ENCODE measurements at regions not wholly inside any gene's neighbourhood (a gene's known extent, or its start where the extent isn't known, plus 50 kb on each side); places are given as distances from the start of the nearest gene placed in this dataset.

DNA sequence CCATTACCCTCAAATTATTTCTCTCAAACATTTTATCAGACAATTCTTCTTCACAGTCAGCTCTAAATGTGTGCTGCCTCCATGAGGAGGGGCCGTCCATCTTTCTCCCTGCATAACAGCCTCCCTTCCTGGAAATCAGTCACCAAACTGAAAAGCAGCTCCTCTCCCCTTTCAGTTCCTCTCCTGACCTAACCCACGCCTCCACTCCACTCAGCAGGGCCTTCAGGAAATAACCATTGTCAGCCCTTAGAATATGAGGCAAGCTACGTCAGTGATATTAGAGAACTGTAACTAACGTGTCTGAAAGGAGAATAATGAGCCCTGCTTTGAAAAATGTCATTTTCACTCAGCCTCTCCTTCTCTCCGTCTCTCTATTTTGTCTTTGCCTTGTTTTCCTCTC lies 116.2 kb downstream of the OLFM4 start:
- no peak for DNase-seq (ENCODE audit: low spot score)

DNA sequence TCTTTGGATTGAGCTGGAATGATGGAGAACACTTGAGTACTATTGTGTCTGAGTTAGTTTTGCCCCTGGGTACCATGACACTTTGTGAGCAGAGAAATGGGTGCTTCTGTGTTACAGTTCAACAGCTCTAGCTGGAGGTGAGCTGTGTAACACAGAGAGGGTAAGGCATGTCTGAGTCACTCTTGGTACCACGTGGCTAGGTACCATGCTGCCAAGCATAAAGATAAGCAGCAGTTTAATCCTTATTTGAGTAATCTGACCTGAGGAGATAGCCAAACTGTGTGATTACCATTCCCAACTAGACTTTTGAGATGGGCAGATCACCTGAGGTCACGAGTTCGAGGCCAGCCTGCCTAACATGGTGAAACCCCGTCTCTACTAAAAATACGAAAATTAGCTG lies 122.0 kb downstream of the OLFM4 start:
- DNase-seq (ENCODE audit: low spot score) = no peak

DNA sequence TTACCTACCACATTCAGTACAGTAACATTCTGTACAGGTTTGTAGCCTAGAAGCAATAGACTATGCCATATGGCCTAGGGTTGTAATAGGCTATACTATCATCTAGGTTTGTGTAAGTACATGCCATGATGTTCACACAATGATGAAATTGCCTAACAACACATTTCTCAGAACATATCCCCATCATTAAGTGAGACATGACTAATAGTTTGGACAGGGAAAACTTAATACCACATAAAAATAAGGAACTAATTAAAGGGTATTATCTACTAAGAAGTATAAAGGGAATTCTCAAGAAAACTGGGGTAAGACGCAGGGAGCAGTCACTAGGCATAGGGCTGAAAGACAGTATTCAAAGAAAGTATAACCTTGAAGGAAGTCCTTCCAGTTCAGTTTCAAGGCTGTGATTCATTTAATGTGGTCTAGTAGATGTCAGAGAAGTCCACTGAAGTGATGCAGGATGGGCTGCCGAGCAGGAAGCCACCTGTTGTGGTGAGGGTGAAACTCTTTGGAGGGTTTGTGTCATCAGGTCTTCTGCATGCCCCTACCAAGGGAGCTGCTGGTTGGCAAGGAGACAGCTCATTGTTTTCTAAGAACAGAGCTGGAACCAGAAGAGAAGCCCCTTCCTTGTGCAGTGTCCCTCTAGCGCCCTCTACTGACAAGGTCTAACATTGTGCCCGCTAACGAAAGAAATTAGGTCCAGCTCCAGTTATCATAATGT lies 122.9 kb downstream of the OLFM4 start:
- peak; percentile 27 for DNase-seq (ENCODE audit: low spot score)

DNA sequence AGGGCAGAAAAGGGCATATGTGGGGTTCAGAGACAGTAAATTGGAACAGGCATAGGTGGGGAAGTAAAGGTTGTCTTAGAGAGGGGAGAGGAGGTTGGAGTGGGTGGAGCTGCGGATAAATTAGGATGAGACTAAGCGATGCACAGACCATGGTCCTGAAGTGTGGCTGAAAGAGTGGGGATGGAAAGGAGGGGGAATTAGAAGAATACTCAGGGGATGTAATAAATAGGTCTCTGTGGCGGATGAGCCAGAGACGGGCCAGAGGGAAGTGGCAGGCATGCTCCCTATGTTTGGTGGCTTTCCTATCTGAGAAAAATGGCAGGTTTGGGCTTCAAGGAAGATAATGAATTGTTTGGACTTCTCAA lies 123.4 kb downstream of the OLFM4 start:
- DNase-seq (ENCODE audit: low spot score) = no peak

DNA sequence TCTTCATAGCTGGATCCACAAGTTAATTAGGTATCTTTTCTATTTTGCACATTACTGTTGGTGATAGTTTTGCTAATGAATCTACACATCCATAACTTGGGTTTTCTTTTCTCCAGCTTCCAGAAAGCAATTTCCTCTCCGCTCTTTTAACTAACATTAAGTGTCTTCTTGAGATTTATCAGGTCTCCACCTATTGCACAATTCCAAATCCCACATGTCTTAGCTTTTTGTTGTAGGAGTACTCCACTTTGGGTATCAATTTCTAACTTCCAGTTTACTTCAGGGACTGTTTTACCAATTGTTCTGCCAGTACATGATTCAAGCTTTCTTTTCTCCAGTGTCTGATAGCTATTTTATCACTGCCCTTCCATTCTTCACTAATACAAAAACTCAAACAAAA lies 129.6 kb downstream of the OLFM4 start:
- DNase-seq (ENCODE audit: low spot score) = no peak

DNA sequence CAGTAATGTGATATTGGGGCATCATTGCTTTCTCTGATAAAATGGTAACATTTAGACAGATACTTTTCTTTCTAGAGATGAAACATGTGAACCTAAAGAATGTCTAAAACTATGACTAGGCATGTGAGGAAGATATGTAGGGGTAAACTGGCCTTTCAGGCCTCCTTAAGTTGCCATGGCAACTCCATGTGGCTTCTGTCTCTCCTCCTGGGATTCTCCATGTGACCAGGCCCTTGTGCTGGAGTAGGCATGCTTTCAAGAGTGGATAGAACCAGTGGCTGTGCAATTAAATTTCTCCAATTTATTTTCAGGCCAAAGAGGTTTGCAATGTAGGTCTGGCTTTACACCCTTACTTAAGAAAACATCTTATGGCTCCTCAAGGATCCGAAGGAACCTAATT lies 130.8 kb downstream of the OLFM4 start:
- no peak for DNase-seq (ENCODE audit: low spot score)

DNA sequence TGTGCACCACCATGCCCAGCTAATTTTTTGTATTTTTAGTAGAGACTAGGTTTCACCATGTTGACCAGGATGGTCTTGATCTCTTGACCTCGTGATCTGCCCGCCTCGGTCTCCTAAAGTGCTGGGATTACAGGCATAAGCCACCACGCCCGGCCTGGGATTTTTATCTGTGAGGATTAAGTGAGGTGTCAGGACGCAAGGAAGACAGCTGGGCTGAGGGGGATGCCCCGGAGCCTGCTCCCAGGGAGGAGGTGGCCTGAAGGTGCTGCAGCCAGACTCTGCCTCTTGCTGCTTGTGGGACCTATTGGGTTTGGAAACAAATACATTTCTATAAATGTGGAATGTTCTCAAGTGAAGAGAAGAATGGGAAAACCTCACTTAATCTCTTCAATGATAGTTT lies 131.6 kb downstream of the OLFM4 start:
- no peak for DNase-seq (ENCODE audit: low spot score)

DNA sequence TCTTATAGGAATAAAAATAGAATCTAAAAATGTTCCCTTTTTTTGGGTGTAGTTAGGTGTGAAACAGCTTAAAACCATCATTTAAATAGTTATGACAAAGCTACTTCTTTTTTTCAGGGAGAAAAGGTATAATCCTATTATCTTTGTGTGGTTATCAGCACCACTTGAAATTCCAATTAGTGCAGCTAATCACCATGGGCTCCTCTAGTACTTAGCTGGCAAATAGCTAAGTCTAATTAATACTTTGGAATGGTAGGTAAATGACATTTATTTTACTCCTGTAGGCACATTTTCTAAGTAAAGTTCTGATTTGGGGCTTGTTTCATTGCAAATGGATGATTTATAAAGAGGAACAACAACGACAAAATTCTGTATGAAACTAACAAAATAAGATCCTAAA lies 132.6 kb downstream of the OLFM4 start:
- no peak for DNase-seq (ENCODE audit: low spot score)

DNA sequence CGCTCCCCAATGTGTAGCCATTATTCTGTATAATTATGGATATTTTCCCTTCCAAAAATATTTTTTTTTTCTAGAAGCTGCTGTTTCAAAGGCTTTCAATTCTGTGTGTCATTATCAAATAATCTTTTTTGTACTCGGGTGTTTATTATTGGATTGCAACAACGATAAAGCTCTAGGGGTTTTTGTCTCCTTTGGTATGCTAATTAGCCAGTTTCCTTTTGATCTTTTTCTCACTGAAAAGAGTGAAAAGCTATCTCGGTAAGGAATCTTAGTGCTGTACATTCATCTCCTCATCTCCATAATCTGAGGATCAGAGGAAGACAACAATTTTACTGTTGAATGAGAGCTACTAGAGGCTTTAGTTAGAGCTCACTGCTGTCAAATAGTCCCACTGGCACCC lies 136.6 kb downstream of the OLFM4 start:
- no peak for DNase-seq (ENCODE audit: low spot score)

DNA sequence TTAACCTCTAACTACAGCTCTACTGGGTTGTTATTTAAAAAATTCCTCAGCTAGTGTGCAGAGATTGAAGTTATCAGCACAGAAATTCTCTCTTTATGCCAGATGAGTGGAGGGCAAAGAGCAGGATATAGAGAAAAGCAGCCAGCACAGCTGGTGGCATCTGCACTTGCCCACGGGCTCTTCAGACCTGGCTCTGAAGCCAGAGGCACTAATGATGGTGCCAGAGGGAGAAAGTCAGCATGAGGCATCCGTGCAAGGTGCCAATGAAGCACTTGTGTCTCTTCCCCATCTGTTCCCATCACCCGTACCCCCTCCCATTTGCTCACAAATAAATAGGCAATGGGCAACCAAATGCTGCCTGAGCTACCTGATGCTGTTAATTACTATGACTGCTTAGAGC lies 138.9 kb downstream of the OLFM4 start:
- DNase-seq (ENCODE audit: low spot score) = no peak

DNA sequence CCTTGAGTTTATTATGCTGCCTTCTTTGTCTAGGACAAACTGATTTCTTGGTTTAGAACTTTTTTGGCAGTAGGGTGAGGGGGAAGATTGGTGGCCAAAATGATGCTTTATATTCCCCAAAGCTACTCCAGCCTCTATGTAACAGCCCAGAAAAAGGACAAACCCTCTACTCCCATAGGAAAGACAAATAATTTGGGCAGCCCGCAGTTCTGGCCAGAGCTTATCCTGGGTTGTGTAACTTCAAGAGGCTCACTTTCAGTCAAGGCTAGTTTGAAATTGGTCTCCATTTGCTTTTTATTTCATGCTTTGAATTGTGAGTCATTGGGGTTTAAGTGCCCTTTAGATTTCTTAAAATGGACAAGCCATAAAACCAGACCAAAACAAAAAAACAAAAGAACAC lies 142.3 kb downstream of the OLFM4 start:
- no peak for DNase-seq (ENCODE audit: low spot score)

DNA sequence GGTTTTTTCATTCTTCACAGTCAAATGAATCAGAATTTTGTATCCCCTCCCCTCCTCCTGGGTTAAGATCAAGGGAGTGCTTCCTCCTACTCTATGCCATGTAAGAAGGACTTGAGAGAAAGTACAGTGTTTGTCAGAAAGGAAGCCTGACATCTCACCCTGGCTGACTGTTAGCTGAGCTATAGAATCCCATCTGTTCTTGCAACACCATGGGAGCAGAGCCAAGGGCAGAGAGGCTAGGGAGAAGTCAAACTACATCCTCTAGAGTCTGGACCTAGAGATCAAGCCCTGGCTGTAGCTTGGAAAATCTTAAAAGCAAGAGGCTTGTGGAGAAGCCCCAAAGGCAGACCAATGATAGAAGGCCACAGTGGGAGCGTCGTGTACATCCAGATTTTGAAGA lies 145.9 kb downstream of the OLFM4 start:
- no peak for DNase-seq (ENCODE audit: low spot score)

DNA sequence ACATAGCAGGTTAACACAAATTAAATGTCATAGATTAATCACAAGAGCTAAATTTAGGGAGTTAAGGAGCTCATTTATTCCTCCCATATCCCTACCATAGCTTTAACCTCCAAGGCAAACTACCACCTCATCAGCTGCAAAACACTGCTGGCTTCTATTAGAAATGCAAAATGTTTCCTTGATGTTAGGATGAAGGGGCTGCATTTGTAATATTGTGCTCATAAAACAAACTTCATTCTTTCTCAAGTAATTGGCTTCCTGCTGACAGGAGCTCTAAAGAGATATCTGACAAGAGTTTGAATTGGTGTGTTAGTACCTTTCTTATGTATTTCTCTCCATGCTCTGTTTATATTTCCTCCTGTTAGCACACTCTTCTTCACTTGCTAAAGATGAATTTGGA lies 152.1 kb downstream of the OLFM4 start:
- no peak for DNase-seq (ENCODE audit: low spot score)

DNA sequence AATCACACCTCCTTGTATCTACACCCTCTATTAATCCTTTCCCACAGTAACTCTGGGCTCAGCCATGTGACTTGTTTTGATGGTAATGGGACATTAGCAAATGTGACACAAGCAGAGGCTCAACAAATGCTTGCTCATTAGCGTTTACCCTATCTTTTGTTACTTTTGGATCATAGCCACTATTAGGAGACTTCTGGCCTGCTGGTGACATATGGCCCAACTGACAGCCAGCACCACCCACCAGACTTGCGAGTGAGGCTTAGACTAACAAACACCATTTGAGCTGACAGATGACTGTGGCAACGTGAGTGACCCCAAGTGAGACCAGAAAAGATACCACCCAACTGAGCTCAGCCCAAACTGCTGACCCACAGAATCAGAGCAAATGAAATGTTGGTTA lies 154.1 kb downstream of the OLFM4 start:
- no peak for DNase-seq (ENCODE audit: low spot score)

DNA sequence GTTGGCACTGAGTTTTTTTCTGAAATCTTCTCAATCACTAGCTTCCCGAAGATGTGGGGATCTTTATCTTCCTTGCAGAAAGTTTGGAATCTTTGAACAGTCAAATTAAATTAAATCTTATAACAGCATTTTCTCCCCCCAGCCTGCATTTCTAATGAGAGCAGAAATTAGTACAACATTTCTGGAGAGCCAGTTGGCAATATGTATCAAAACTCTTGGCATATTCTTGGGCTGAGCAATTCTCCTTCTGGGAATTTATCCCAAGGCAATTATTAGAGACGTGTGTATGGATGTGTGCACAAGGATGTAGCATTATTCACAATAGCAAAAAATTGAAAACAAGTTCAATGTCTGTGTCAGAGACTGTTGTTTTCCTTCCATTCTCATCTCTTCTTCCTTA lies 159.5 kb downstream of the OLFM4 start:
- DNase-seq (ENCODE audit: low spot score) = no peak

DNA sequence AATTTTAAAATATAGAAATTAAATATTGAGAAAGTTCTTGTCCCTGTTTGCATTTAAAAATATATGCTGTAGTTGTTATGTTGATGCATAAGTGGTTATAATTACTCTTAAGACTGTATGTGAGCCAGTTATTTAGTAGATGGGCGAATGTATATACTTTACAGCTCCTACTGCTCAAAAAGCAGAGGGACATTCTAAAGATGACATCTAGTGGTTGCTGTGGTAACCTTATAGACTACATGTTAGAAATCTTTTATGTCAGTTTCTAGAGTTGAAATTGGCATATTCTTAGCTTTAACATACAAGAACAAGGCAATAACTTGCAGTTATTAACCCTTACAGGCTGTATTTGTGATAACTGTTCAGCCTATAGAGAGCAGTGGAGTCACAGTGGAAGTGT lies 160.5 kb downstream of the OLFM4 start:
- DNase-seq (ENCODE audit: low spot score) = no peak

DNA sequence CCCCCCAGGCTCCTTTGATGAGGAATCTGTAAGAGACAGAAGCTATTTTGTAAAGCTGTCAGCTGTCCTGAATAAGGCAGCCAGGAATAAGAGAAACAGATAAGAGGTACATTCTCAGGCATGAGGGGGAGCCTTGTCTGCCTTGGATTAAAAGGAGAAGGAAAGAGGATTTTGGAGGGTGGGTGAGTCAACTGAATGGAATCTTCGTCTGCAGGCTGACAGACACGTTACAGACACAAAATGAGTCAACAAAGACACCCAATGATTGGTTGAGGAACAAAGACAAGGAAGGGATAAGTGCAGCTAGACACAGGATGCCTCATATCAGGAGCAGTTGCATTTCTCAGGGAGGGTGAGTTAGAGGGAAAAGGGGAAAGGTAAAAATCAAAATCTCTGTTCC lies 162.5 kb downstream of the OLFM4 start:
- no peak for DNase-seq (ENCODE audit: low spot score)

DNA sequence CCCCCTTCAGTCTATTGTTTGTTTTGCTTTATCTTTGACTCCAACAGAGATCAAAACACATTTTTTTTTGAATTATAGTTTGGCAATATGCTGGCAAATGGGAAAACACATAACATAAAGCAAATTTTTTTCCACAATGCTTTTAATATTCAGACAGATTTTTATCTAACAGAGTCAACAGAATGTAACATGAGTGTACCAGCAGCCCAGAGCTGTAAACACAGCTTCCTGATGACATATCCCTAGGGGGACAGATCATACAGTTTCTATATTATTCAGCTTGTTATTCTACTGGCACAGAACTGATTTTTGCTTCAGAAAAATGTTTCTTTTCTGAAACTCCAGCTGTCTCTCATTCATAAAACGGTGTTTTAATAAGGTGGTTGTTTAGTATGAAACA lies 168.8 kb downstream of the OLFM4 start:
- DNase-seq (ENCODE audit: low spot score) = no peak

DNA sequence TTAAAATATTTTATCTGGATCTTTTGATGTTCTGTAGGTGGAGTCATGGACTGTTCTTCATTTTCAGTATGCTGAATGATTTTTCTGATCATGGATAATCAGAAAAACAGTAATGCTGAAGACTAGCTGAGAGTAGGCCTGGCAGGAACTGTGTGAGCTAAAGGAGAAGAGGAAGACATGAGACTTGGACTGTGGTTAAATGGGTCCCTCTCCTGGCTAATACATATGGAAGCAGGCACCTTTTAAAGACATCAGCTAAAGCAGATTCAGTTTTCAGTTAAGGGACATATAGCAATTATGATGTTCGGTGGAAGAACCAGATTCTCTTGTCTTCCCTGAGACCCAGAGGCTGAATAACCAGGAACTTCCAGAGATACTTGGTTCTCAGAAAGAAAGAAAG lies 169.4 kb downstream of the OLFM4 start:
- no peak for DNase-seq (ENCODE audit: low spot score)

DNA sequence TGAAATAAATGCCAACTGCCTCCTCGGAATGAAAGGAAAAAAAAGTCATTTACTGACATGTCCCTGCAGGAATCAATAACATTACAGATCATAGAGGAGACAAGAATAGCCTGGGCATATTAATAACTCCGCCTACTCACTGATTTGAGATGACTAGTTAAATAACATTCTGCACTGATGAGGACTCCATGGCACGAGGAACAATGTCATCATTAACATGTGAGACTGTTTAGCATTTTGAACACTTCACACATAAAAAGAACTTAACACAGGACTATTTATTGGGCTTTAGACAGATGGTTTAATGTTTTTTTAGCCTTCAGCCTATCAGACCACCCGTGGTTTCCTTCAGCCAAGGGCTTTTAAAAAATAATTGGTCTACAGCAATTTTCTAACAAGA lies 170.1 kb downstream of the OLFM4 start:
- DNase-seq (ENCODE audit: low spot score) = no peak

DNA sequence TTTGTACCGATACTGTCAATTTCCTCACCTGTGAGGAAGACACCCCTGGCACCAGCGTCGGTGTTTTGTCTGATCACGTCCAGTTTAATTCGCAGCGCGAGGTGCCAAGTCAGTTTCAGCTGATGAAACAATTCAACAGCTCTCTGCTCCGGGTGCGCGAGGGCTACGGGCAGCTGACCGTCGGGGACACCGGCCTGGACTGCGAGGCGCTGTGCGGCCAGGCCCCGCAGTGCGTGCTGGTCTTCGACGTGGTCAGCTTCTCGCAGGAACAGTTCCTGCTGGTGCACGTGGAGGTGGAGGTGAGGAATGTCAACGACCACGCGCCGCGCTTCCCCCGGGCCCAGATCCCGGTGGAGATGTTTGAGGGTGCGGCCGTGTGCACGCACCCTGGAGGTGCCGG lies 171.5 kb downstream of the OLFM4 start:
- no peak for DNase-seq (ENCODE audit: low spot score)

DNA sequence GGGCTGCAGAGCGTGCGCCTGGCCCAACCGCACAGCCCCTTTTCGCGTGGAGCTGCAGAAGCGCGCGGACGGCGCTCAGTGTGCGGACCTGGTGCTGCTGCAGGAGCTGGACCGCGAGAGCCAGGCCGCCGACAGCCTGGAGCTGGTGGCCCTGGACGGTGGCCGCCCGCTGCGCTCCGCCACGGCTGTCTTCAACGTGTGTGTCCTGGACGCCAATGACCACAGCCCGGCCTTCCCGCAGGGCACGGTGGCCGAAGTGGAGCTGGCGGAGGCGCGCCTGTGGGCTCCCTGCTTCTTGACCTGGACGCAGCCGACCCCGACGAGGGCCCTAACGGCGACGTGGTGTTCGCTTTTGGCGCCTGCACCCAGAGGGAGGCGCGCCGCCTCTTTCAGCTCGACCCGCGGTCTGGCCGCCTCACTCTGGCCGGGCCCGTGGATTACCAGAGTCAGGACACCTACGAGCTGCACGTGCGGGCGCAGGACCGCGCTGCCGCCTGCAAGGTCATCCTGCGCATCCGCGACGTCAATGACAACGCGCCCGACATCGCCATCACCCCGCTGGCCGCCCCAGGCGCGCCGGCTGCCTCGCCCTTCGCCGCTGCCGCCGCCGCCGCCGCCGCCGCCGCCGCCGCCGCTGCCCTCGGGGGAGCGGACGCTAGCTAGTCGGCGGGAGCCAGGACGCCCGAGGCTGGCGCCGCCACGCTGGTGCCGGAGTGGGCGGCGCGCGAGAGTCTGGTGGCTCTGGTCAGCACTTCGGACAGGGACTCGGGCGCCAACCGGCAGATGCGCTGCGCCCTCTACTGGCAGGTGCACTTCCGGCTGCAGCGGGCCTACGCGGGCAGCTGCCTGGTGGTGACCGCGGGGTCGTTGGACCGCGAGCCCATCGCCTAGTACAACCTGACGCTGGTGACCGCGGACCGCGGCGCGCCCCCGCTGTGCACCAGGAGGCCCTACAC lies 172.2 kb downstream of the OLFM4 start:
- DNase-seq (ENCODE audit: low spot score) = no peak

DNA sequence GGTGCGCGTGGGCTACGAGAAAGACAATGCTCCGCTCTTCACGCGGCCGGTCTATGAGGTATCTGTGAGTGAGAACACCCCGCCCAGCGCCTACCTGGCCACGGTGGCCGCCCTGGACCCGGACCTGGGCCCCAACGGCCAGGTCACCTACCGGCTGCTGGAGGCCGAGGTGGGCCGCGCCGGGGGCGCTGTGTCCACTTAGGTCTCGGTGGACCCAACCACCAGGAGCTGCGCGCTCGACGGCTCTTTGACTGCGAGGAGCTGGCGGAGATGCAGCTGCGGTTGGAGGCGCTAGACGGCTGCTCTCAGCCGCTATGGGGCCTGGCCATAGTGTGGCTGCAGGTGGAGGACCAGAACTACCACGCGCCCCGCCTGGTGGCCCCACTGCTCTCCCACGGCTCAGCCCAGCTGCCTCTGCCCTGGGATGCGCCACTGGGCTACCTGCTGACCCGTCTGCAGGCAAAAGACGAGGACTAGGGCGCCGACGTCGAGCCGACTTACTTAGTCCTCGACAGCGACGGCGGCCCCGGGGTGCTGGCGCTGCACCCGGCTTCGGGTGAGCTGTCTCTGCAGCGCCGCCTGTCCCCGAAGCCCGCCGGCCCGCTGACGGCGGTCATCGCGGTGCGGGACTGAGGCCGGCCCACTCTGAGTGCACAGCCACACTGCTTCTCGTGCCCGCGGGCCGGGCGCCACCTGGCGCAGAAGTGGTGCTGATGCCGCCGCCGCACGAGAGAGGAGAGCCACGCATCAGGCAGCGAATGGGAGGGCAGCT lies 173.0 kb downstream of the OLFM4 start:
- DNase-seq (ENCODE audit: low spot score) = no peak

Measured in HuH-7 (cell line).